ENCODE measurements at regions not wholly inside any gene's neighbourhood (a gene's known extent, or its start where the extent isn't known, plus 50 kb on each side); places are given as distances from the start of the nearest gene placed in this dataset.
A peak's percentile ranks its signal among the peaks of the same experiment; 100 is the strongest.

GRCh38 chr10:130244928-130245495 is 108.8 kb downstream of the GLRX3 start:
- CTCF ChIA-PET = no interaction called here
- intact Hi-C loops (cut with micrococcal nuclease) = no loop called here
- POLR2A ChIA-PET = no interaction called here
- no peak overlapping the region for H3K4me3 Mint-ChIP-seq
- H3K27ac Mint-ChIP-seq = no peak overlapping the region
- peaks cover 14% of the 10 kb centered on the region for H3K4me1 Mint-ChIP-seq (ENCODE audit: low read depth)
- H3K27me3 Mint-ChIP-seq = peaks cover 23% of the 10 kb centered on the region
- H3K9me3 Mint-ChIP-seq = peaks cover 10% of the 10 kb centered on the region
- H3K36me3 Mint-ChIP-seq = peaks cover 4% of the 10 kb centered on the region
- no peak for DNase-seq

- peaks cover 19% of the 10 kb centered on the region for H3K27me3 Mint-ChIP-seq
- no peak overlapping the region for H3K4me3 Mint-ChIP-seq
- H3K36me3 Mint-ChIP-seq = peaks cover under 1% of the 10 kb centered on the region
Measured at GRCh38 chr10:130246113-130246512, 109.9 kb downstream of the GLRX3 start.

GRCh38 chr10:130250127-130250526 is 113.9 kb downstream of the GLRX3 start:
- Mint-ChIP-seq H3K9me3 (no peaks in the 10 kb centered on the region), H3K27ac (no peak overlapping the region), H3K4me1 (ENCODE audit: low read depth) (no peaks in the 10 kb centered on the region), H3K4me3 (no peak overlapping the region), H3K36me3 (no peaks in the 10 kb centered on the region), H3K27me3 (peaks cover 2% of the 10 kb centered on the region)
- CTCF ChIA-PET = no interaction called here
- intact Hi-C loops (cut with micrococcal nuclease) = no loop called here
- no peak for DNase-seq
- POLR2A ChIA-PET = no interaction called here

More at GRCh38 chr10:130246113-130246512, 109.9 kb downstream of the GLRX3 start:
- intact Hi-C loops (cut with micrococcal nuclease) = no loop called here
- no peak for DNase-seq
- CTCF ChIA-PET = interaction anchor here (0.6 kb wide), 1 partner anchor 368 kb away, joined by 3 read pairs; no protein-coding TSS in a partner anchor
- Mint-ChIP-seq H3K27ac (no peak overlapping the region), H3K9me3 (peaks cover 5% of the 10 kb centered on the region), H3K4me1 (ENCODE audit: low read depth) (peaks cover 14% of the 10 kb centered on the region)
- POLR2A ChIA-PET = no interaction called here

- H3K27me3 Mint-ChIP-seq = no peaks in the 10 kb centered on the region
- no peak overlapping the region for H3K27ac Mint-ChIP-seq
- ChIA-PET CTCF (no interaction called here), POLR2A (no interaction called here)
- H3K9me3 Mint-ChIP-seq = no peaks in the 10 kb centered on the region
- DNase-seq = no peak
- H3K36me3 Mint-ChIP-seq = no peaks in the 10 kb centered on the region
- H3K4me3 Mint-ChIP-seq = no peak overlapping the region
- H3K4me1 Mint-ChIP-seq (ENCODE audit: low read depth) = no peaks in the 10 kb centered on the region
- intact Hi-C loops (cut with micrococcal nuclease) = no loop called here
Measured at GRCh38 chr10:130251766-130252165, 115.6 kb downstream of the GLRX3 start.

- Mint-ChIP-seq H3K4me1 (ENCODE audit: low read depth) (no peaks in the 10 kb centered on the region), H3K27ac (no peak overlapping the region), H3K36me3 (no peaks in the 10 kb centered on the region), H3K9me3 (no peaks in the 10 kb centered on the region), H3K4me3 (no peak overlapping the region), H3K27me3 (no peaks in the 10 kb centered on the region)
- CTCF ChIA-PET = no interaction called here
- intact Hi-C loops (cut with micrococcal nuclease) = no loop called here
- no peak for DNase-seq
- POLR2A ChIA-PET = no interaction called here
Measured at GRCh38 chr10:130254243-130254642, 118.1 kb downstream of the GLRX3 start.

- no peak overlapping the region for H3K27ac Mint-ChIP-seq
- H3K9me3 Mint-ChIP-seq = no peaks in the 10 kb centered on the region
- CTCF ChIA-PET = no interaction called here
- H3K4me1 Mint-ChIP-seq (ENCODE audit: low read depth) = no peaks in the 10 kb centered on the region
- DNase-seq = peak; percentile 54
- intact Hi-C loops (cut with micrococcal nuclease) = no loop called here
- no peak overlapping the region for H3K4me3 Mint-ChIP-seq
- H3K36me3 Mint-ChIP-seq = no peaks in the 10 kb centered on the region
- no peaks in the 10 kb centered on the region for H3K27me3 Mint-ChIP-seq
- POLR2A ChIA-PET = no interaction called here
Measured at GRCh38 chr10:130254662-130255061, 118.5 kb downstream of the GLRX3 start.

GRCh38 chr10:130255777-130256176 is 119.6 kb downstream of the GLRX3 start:
- intact Hi-C loops (cut with micrococcal nuclease) = no loop called here
- Mint-ChIP-seq H3K27me3 (no peaks in the 10 kb centered on the region), H3K36me3 (no peaks in the 10 kb centered on the region), H3K9me3 (no peaks in the 10 kb centered on the region), H3K27ac (no peak overlapping the region), H3K4me3 (no peak overlapping the region), H3K4me1 (ENCODE audit: low read depth) (no peaks in the 10 kb centered on the region)
- POLR2A ChIA-PET = no interaction called here
- CTCF ChIA-PET = interaction anchor here (0.6 kb wide), 1 partner anchor 1411 kb away, joined by 3 read pairs; no protein-coding TSS in a partner anchor
- DNase-seq = no peak

- Mint-ChIP-seq H3K9me3 (no peaks in the 10 kb centered on the region), H3K4me3 (no peak overlapping the region), H3K36me3 (no peaks in the 10 kb centered on the region), H3K4me1 (ENCODE audit: low read depth) (no peaks in the 10 kb centered on the region), H3K27me3 (no peaks in the 10 kb centered on the region), H3K27ac (no peak overlapping the region)
- CTCF ChIA-PET = no interaction called here
- POLR2A ChIA-PET = no interaction called here
- intact Hi-C loops (cut with micrococcal nuclease) = no loop called here
- no peak for DNase-seq
Measured at GRCh38 chr10:130257897-130258296, 121.7 kb downstream of the GLRX3 start.

GRCh38 chr10:130259380-130259779 is 123.2 kb downstream of the GLRX3 start:
- no peak for DNase-seq
- Mint-ChIP-seq H3K36me3 (no peaks in the 10 kb centered on the region), H3K9me3 (no peaks in the 10 kb centered on the region), H3K4me1 (ENCODE audit: low read depth) (no peaks in the 10 kb centered on the region), H3K4me3 (no peak overlapping the region), H3K27ac (no peak overlapping the region), H3K27me3 (no peaks in the 10 kb centered on the region)
- POLR2A ChIA-PET = no interaction called here
- CTCF ChIA-PET = no interaction called here
- intact Hi-C loops (cut with micrococcal nuclease) = no loop called here

- no peak overlapping the region for H3K4me3 Mint-ChIP-seq
- H3K36me3 Mint-ChIP-seq = no peaks in the 10 kb centered on the region
- POLR2A ChIA-PET = no interaction called here
- no peak overlapping the region for H3K27ac Mint-ChIP-seq
- no peaks in the 10 kb centered on the region for H3K9me3 Mint-ChIP-seq
- no peak for DNase-seq
- intact Hi-C loops (cut with micrococcal nuclease) = no loop called here
- CTCF ChIA-PET = no interaction called here
- H3K27me3 Mint-ChIP-seq = no peaks in the 10 kb centered on the region
- H3K4me1 Mint-ChIP-seq (ENCODE audit: low read depth) = no peaks in the 10 kb centered on the region
Measured at GRCh38 chr10:130261306-130261705, 125.1 kb downstream of the GLRX3 start.

- no peaks in the 10 kb centered on the region for H3K9me3 Mint-ChIP-seq
- no peaks in the 10 kb centered on the region for H3K36me3 Mint-ChIP-seq
- H3K27me3 Mint-ChIP-seq = no peaks in the 10 kb centered on the region
- CTCF ChIA-PET = no interaction called here
- H3K4me1 Mint-ChIP-seq (ENCODE audit: low read depth) = no peaks in the 10 kb centered on the region
- intact Hi-C loops (cut with micrococcal nuclease) = no loop called here
- no peak overlapping the region for H3K27ac Mint-ChIP-seq
- H3K4me3 Mint-ChIP-seq = no peak overlapping the region
- DNase-seq = no peak
- POLR2A ChIA-PET = no interaction called here
Measured at GRCh38 chr10:130261766-130262165, 125.6 kb downstream of the GLRX3 start.

GRCh38 chr10:130263289-130263688 is 127.1 kb downstream of the GLRX3 start:
- intact Hi-C loops (cut with micrococcal nuclease) = no loop called here
- no peak for DNase-seq
- no peaks in the 10 kb centered on the region for H3K36me3 Mint-ChIP-seq
- no peak overlapping the region for H3K4me3 Mint-ChIP-seq
- no peaks in the 10 kb centered on the region for H3K9me3 Mint-ChIP-seq
- H3K4me1 Mint-ChIP-seq (ENCODE audit: low read depth) = no peaks in the 10 kb centered on the region
- H3K27ac Mint-ChIP-seq = no peak overlapping the region
- CTCF ChIA-PET = no interaction called here
- POLR2A ChIA-PET = no interaction called here
- no peaks in the 10 kb centered on the region for H3K27me3 Mint-ChIP-seq

- Mint-ChIP-seq H3K4me3 (no peak overlapping the region), H3K36me3 (no peaks in the 10 kb centered on the region), H3K9me3 (no peaks in the 10 kb centered on the region), H3K27me3 (no peaks in the 10 kb centered on the region), H3K27ac (no peak overlapping the region), H3K4me1 (ENCODE audit: low read depth) (no peaks in the 10 kb centered on the region)
- intact Hi-C loops (cut with micrococcal nuclease) = no loop called here
- ChIA-PET POLR2A (no interaction called here), CTCF (no interaction called here)
- DNase-seq = no peak
Measured at GRCh38 chr10:130265542-130265941, 129.4 kb downstream of the GLRX3 start.
